ENCODE measurements at regions not wholly inside any gene's neighbourhood (a gene's known extent, or its start where the extent isn't known, plus 50 kb on each side); places are given as distances from the start of the nearest gene placed in this dataset.

DNA sequence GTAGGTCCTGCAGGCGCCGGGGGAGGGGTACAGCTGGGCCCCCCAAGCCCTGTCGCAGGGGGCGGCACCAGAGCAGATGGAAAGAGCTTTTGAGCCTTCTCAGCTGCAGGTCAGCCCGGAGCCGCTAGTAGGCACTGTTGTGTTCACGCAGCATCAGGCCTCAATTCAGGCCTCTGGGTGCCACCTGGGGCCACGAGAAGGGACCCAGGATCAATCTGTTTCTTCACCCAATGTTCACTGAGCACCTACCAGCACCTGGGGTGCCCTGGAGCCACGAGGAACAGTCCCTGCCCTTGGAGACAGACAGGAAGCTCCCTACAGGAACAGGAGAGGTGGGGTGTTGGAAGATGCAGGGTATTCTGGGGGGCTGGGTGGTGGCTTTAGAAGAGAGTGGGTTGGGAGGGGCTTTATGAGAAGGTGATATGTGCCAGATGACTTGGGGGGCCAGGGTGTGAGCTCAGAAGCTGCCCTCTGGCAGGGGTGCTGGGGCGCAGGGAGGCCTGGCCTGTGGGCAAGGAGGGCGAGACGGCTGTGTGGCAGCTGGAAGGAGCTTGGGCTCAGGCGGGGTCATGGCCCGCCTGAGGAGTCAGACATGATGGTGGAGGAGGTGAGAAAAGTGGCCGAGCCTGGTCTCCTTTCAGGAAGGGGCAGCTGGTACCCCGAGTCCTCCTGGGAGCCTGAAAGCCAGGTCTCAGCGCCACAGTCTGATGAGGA, 121.9 kb upstream of the GSE1 start:
- TF ChIP-seq CTCF (IDR thresholded peaks at IDR 0.05) (peak in 5 of 7 experiments; percentile 14 to 73 (median 26)), POLR2AphosphoS5 (IDR thresholded peaks at IDR 0.05) (no peak)
